Upper lobe of left lung (tissue), 4 donors: ENCODE measurements at regions not wholly inside any gene's neighbourhood (a gene's known extent, or its start where the extent isn't known, plus 50 kb on each side); places are given as distances from the start of the nearest gene placed in this dataset.
A peak's percentile ranks its signal among the peaks of the same experiment; 100 is the strongest.

Experiments
- CTCF ChIP-seq, 6 experiments: fragments of 450-650 bp in 4 of 6; fragments of 200-600 bp in 2 of 6; sonication (generic) in 2 of 6; IDR thresholded peaks; one replicate each; pipeline ENCODE4 v1.5.1; 2016 to 2019; ENCODE audit warnings: antibody characterized with exemption in 6 of 6
- POLR2A ChIP-seq, 4 donors: fragments of 450-650 bp; IDR thresholded peaks; one replicate each; pipeline ENCODE4 v1.5.1; 2016 to 2017; ENCODE audit warnings: antibody characterized with exemption in 4 of 4, mild to moderate bottlenecking in 2 of 4

GRCh38 chr13:97810152-97810551, 143.3 kb upstream of the IPO5 start:
- TF ChIP-seq POLR2A (IDR thresholded peaks at IDR 0.05), result no peak
- TF ChIP-seq CTCF (IDR thresholded peaks at IDR 0.05), result peak in 2 of 6 experiments; percentile 8 to 25
